Adipocyte (in vitro differentiated cells): ENCODE measurements at regions not wholly inside any gene's neighbourhood (a gene's known extent, or its start where the extent isn't known, plus 50 kb on each side); places are given as distances from the start of the nearest gene placed in this dataset.

Source experiments
- DNase-seq: peaks from one replicate; pipeline ENCODE4 v3.0.0-alpha.2; 2015; ENCODE audit warnings: low read depth
- H3K27me3 ChIP-seq: replicated peaks from 2 replicates; pipeline ENCODE4 v1.7.0; 2013; ENCODE audit warnings: mild to moderate bottlenecking, low read length, moderate library complexity; ENCODE audit not compliant: control insufficient read depth, insufficient read depth
- H3K36me3 ChIP-seq: 2 replicates; pipeline ENCODE4 v1.7.0; 2013; ENCODE audit warnings: low read length, mild to moderate bottlenecking, moderate library complexity; ENCODE audit not compliant: control insufficient read depth, insufficient read depth, severe bottlenecking
- H3K4me1 ChIP-seq: 2 replicates; pipeline ENCODE4 v1.7.0; 2013; ENCODE audit warnings: mild to moderate bottlenecking, low read length, moderate library complexity; ENCODE audit not compliant: control insufficient read depth, insufficient read depth
- H3K4me3 ChIP-seq: 2 replicates; pipeline ENCODE4 v1.7.0; 2013; ENCODE audit warnings: mild to moderate bottlenecking, low read length, moderate library complexity
- H3K9ac ChIP-seq: 2 replicates; pipeline ENCODE4 v1.7.0; 2013; ENCODE audit warnings: mild to moderate bottlenecking, low read length, moderate library complexity
- H3K9me3 ChIP-seq: 2 replicates; pipeline ENCODE4 v1.7.0; 2013; ENCODE audit warnings: mild to moderate bottlenecking, low read length, moderate library complexity; ENCODE audit not compliant: control insufficient read depth

DNA sequence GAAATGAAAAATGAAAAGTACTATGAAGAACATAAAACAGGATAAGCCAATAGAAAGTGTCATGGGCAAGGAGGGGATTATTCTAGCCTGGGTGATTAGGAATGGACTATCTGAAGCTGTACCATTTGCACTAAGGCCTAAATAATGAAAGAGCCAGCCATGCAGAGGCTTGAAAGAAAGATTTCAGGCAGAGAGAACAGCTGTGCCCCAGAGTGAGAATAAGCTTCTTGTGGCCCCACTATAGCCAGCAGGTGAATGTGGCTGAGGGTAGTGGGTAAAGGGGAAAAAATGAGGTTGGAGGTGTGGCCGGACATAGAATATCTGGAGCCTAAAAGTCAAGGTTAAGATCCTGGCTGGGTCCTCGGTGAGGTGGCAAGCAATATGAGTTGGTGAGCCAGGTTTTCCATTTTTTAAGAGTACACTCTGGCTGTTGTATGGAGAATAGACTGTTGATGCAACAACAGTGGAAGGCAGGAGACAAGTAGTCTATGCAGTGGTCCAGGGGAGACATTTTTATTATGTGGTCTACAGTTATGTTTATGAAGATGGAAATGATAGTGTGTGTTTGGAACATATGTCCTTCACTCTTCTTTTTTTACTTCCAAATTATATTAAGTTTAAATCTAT lies 135.2 kb upstream of the SETBP1 start:
- H3K9me3 ChIP-seq: no peaks in the 10 kb centered on the region
- no peak overlapping the region for H3K4me3 ChIP-seq
- no peaks in the 10 kb centered on the region for H3K27me3 ChIP-seq
- DNase-seq: no peak
- H3K9ac ChIP-seq: no peak overlapping the region
- H3K36me3 ChIP-seq: no peaks in the 10 kb centered on the region
- H3K4me1 ChIP-seq: peaks cover 18% of the 10 kb centered on the region

GRCh38 chr18:44546954-44547353 lies 133.7 kb upstream of the SETBP1 start:
- Histone ChIP-seq H3K9me3 (no peaks in the 10 kb centered on the region), H3K9ac (no peak overlapping the region), H3K36me3 (no peaks in the 10 kb centered on the region), H3K4me3 (no peak overlapping the region), H3K27me3 (no peaks in the 10 kb centered on the region), H3K4me1 (peaks cover 11% of the 10 kb centered on the region)
- DNase-seq: no peak

GRCh38 chr18:44548291-44549221 lies 132.1 kb upstream of the SETBP1 start:
- H3K27me3 ChIP-seq: no peaks in the 10 kb centered on the region
- H3K36me3 ChIP-seq: no peaks in the 10 kb centered on the region
- H3K4me1 ChIP-seq: peaks cover 11% of the 10 kb centered on the region
- DNase-seq: peak; percentile 39
- no peaks in the 10 kb centered on the region for H3K9me3 ChIP-seq
- no peak overlapping the region for H3K4me3 ChIP-seq
- H3K9ac ChIP-seq: no peak overlapping the region

GRCh38 chr18:44552706-44553105 lies 128.0 kb upstream of the SETBP1 start:
- Histone ChIP-seq H3K4me3 (no peak overlapping the region), H3K9ac (no peak overlapping the region), H3K9me3 (no peaks in the 10 kb centered on the region), H3K27me3 (no peaks in the 10 kb centered on the region), H3K4me1 (peaks cover 11% of the 10 kb centered on the region), H3K36me3 (no peaks in the 10 kb centered on the region)
- DNase-seq: no peak

DNA sequence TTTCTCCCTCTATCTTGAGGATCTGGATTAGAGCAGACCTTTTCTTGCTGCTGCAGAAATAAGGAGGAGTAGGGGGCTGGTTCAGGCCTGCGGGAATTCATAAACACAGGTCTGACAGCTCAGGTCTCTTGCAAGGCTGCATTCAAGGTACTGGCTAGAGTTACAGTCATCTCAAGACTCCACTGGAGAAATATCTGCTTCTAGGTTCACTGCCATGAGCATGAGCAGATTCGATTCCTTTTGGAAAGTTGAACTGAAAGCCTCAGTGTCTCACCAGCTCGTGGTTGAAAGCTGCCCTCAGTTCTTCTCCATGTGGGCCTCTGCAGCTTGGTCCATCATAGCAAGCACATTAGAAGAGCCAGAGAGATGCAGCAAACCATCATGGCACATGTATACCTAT lies 124.4 kb upstream of the SETBP1 start:
- Histone ChIP-seq H3K9me3 (no peaks in the 10 kb centered on the region), H3K9ac (no peak overlapping the region), H3K4me1 (no peaks in the 10 kb centered on the region), H3K27me3 (no peaks in the 10 kb centered on the region), H3K36me3 (no peaks in the 10 kb centered on the region), H3K4me3 (no peak overlapping the region)
- no peak for DNase-seq

GRCh38 chr18:44557616-44558151 lies 123.0 kb upstream of the SETBP1 start:
- Histone ChIP-seq H3K4me3 (no peak overlapping the region), H3K9me3 (no peaks in the 10 kb centered on the region), H3K4me1 (peaks cover 4% of the 10 kb centered on the region), H3K27me3 (no peaks in the 10 kb centered on the region), H3K36me3 (no peaks in the 10 kb centered on the region), H3K9ac (no peak overlapping the region)
- peak; percentile 7 for DNase-seq

DNA sequence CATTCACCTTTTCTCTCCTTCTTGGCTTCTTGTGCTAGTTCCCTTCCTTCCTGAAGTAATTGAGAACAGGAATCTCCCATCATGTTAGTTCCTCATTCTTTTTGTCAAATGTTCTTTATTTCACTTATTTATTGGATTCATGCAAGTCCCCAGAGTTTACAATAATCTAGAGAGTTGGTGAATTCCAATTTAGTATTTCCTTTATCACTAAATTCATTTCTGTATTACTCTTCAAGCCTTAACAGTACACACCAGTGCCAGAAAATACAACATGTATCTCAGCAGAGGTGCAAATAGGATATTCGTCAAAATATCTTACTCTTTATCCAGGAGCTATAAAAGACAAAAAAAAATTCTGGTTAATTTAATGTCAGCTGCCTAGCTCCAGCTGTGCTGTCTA lies 121.9 kb upstream of the SETBP1 start:
- Histone ChIP-seq H3K4me3 (no peak overlapping the region), H3K9ac (no peak overlapping the region), H3K36me3 (no peaks in the 10 kb centered on the region), H3K27me3 (no peaks in the 10 kb centered on the region), H3K4me1 (peaks cover 8% of the 10 kb centered on the region), H3K9me3 (no peaks in the 10 kb centered on the region)
- DNase-seq: no peak

GRCh38 chr18:44562986-44563385 lies 117.7 kb upstream of the SETBP1 start:
- Histone ChIP-seq H3K27me3 (no peaks in the 10 kb centered on the region), H3K4me3 (no peak overlapping the region), H3K9me3 (no peaks in the 10 kb centered on the region), H3K9ac (no peak overlapping the region), H3K36me3 (no peaks in the 10 kb centered on the region), H3K4me1 (peaks cover 8% of the 10 kb centered on the region)
- DNase-seq: no peak

DNA sequence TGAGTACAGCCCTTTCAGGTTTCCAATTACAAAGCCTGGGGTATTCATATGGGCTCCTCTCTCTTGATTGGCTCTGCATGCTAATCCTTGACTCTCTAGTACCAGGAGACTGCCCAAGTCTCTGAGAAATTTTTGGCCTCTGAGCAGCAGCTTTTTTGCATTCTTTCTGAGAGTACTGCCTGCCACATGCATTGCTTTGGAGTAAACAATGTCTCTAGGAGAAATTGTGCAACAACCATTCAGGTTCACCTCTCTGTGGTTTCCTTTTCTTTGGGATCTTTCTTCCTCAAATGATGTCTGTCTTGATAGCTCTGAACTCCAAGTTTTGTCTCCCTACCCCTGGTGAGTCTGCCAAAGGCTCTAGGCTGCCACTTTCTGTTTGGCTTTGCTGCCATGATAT lies 115.8 kb upstream of the SETBP1 start:
- Histone ChIP-seq H3K4me3 (peak overlapping the region; percentile 21), H3K9me3 (no peaks in the 10 kb centered on the region), H3K9ac (no peak overlapping the region), H3K27me3 (no peaks in the 10 kb centered on the region), H3K36me3 (no peaks in the 10 kb centered on the region), H3K4me1 (peaks cover 8% of the 10 kb centered on the region)
- DNase-seq: peak; percentile 88

DNA sequence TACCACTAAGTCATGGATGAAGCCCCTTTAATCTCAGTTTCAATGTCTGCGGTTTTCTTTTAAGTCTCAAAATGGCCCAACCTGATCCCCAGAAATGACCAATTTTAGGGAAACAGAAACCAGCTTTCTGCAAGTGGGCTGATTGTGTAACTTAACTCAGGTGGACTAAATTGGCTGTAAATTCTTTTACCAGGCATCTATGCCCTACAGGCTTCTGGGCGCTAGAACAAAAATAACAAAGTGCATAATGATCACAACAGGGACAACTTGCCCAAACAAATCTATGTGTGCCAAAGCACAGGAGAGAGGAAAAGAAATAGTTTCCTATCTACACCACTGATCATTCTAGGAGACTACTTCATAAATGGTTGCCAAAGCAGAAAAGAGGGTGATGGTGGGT lies 112.3 kb upstream of the SETBP1 start:
- H3K4me1 ChIP-seq: no peaks in the 10 kb centered on the region
- H3K27me3 ChIP-seq: no peaks in the 10 kb centered on the region
- H3K4me3 ChIP-seq: no peak overlapping the region
- no peaks in the 10 kb centered on the region for H3K36me3 ChIP-seq
- H3K9ac ChIP-seq: no peak overlapping the region
- H3K9me3 ChIP-seq: no peaks in the 10 kb centered on the region
- DNase-seq: peak; percentile 17

DNA sequence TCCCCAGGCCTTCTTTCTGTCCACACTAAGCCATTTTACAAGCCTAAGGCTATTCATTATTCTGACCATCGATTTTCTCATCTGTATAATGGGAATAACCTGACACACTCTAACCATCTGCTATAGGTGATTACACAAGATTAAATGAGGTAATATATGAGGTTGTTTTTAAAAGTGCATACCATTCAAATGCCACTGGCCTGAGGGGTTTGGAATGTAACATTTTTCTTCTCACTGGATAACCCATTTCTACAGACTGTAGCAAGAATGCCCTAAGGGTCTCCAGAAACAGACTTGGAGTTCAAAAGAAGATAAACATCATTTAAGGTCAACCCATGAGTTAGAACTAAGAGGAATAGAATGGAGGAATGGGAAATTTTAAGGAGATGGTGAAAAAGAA lies 111.7 kb upstream of the SETBP1 start:
- Histone ChIP-seq H3K27me3 (no peaks in the 10 kb centered on the region), H3K4me3 (no peak overlapping the region), H3K9ac (no peak overlapping the region), H3K4me1 (no peaks in the 10 kb centered on the region), H3K9me3 (no peaks in the 10 kb centered on the region), H3K36me3 (no peaks in the 10 kb centered on the region)
- peak; percentile 49 for DNase-seq
